ENCODE measurements at regions not wholly inside any gene's neighbourhood (a gene's known extent, or its start where the extent isn't known, plus 50 kb on each side); places are given as distances from the start of the nearest gene placed in this dataset.

DNA sequence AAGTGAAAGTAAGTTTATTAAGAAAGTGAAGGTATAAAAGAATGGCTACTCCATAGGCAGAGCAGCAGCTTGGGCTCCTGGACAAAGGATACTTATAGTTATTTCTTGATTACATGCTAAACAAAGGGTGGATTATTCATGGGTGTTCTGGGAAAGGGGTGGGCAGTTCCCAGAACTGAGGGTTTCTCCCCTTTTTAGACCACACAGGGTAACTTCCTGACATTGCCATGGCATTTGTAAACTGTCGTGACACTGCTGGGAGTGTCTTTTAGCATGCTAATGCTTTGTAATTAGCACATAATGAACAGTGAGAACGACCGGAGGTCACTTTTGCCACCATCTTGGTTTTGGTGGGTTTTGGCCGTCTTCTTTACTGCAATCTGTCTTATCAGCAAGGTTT is 557.6 kb downstream of the SPRY1 start:
- DNase-seq: no peak

DNA sequence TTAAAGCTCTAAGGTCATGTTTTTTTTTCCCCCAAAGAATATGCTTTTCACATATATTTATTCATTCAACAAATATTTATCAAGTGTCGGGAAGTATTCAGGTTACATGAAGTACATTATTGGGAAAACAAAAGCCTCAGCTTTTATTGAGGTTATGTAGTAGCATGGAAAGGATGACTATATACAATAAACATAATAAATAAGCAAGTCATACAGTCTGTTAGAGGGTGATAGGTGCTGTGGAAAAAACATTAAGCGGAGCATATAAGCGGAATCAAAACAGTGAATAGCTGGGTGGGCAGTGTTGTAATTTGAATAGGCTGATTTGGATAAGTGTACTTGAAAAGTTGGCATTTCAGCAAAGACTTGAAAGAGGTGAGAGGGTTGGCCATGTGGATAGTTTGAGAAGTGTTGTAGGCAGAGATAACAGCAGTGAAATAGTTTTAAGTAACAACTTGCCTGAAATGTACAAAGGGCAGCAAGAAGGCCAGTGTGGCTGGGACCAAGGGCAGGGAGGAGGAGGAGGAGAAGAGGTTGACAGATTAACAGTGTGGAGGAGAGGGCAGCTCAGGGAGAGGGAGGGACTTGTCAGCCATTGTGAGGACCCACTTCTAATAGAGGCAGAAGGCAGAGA is 558.7 kb downstream of the SPRY1 start:
- no peak for DNase-seq

DNA sequence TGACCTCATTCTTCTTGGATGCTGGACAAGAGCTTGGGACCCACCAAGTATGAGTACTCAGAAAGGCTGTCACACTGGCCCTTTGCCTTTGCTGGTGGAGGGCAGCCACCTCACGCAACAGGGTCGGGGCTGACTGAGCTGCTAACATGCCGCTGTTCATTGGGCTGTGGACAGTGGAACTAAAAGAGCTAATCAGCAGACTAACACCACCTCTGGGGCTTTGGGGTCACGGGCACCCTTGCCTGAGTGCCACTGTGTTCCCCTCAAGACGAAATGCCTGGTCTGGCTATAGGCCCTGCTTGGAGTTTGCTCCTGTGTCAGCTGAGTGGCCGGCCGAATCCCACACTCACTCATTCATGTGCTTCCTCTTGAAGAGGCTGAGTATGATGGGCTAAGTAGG is 559.6 kb downstream of the SPRY1 start:
- DNase-seq: no peak

DNA sequence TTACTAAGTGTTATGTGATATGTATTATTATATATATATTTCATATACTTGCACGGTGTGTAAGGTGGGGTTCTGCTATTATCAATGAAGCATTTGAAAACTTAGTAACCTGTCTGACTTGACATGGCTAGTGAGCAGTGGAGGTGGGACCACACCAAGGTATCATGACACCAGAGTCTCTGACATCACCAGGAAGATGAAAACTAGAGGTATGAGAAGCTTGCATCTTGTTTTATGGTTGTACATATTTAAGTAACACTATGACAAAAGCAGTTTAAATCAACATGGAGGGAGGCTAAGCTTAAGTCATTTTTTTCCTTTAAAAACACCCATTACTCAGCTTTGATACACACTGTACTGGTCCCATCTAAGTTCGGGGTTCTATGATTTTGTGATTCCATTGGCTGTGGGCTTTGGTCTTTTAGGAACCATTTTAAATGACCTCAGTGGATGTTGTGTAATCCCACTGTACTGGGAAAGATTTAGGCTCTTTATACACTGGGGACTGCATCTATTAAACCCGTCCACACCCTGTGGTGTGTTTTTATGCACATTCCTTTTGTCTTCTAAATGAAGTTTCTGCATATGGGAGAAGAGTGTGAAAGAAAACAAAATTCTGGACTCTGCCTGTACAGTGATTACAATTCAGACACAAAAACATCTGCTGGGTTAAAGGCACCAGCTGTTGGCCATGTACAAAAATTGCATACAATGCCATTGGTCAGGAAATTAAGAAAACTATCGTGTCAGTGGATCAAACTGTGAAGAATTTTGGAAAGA is 570.6 kb downstream of the SPRY1 start:
- no peak for DNase-seq

DNA sequence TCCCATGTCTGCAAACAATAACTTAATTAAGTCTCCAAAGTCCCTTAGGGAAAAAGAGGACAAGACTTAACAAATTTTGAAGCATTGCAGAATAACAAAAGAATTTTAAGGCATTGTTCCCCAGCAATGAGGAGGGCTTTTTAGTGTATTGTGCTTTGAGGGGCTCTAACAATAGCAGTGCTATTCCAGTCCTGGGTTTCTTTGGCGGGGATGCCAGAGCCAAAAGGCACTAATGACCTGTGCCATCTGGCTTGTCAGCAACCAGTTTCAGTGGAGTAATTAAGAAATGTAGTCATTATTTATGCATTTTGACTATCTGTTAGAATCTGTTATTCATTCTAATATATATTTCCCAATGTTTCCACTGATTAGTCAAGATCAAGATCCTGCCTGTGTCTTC is 575.4 kb downstream of the SPRY1 start:
- no peak for DNase-seq

DNA sequence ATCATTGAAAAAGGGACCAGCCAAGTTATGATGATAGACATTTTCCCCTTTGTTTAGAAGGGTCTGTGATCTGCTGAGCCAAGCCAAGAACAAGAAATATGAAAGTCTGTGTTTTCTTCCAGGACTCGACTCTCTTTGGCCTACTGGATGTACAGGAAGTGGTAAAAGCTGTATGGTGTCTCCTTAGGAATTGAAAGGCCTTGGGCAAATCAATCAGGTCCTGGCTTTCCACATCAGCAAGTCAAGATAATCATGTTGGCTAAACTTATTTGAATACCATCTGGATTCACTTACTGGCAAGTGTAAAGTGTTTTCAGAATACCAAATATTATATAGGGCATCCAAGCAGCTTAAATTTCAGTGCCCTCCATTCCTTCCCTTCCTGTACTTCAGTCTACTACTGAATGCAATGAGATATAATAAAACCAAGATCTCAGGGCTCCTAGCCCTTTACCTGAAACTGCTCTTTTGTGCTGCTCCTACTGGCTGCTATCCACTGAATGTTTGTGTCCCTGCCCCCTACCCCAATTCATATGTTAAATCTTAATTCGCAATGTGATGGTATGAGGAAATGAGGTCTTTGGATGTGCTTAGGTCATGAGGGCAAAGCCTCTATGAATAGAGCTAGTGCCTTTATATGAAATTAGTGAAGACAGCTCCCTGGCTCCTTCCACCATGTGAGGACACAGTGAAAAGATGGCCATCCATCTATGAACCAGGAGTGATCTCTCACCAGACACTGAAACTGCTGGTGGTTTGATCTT is 578.0 kb downstream of the SPRY1 start:
- no peak for DNase-seq

DNA sequence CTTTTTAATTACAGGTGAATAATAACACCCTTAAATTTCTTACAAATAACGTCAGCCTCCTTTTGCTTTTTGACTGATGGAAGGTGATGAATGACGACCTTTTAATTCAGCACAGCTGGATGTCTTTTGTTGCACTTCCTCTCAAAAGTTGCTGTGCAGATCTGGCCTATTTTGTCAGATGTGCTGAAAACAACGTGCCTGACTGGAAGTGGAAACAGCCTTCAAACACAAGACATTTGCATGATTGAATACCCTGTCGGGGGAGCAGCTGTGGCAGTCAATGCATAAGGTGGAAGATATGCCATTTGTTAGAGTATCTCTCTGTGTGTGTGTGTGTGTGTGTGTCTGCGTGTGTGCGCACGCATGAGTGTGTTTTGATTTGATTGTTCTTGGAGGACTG is 579.7 kb downstream of the SPRY1 start:
- DNase-seq: no peak

DNA sequence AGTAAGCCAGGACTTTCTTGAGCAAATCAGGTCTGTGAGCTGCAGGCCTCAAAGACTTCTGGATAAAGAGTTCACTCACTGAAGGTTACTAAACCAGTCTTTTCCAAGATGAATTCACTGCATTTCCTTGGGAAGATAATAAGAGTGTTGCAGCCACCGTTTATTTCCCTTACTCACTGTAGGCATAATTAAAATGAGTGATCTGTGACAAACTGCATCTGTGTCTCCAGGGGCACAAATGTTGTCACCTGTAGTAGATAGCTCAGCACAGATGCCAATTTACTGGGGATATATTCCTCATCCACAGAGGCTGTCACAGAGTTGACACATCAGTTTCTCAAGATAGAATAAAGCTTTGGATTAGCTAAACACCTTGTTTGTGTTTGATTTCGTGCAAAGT is 580.2 kb downstream of the SPRY1 start:
- DNase-seq: no peak

DNA sequence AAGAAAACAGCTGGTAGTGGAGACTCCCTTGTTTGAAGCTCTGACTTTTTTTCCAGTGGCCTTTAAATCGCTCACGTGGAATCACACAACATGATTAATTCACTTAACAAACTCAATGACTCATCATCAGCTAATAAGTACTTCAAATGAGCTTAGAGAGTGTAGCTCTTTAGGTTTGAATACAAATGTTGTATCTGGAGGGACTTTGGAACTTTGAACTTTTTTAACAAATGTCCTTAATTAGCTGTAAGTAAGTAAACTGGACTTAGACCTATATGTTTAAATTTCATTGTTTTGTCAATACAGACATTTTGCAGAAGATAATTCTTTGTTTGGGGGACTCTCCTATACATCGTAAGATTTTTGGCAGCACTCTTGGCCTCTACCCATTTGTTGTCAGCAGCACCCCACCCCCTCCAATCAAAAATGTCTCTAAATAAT is 581.1 kb downstream of the SPRY1 start:
- no peak for DNase-seq

DNA sequence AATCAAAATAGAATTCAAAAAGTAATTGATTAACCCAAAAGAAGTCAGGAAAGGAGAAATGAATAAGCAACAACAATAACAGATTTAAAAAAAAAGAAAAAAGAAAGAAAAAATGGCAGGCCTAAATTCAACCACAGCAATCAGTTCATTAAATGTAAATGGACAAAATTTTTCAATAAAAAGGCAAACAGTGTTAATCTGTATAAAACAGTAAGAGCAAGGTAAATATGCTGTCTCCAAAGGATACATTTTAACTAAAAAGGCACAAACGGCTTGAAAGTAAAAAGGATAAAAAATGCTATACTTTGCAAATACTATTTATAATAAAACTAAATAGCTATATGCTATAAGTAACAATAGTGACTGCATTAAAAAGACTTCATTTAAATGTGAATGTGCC is 582.0 kb downstream of the SPRY1 start:
- DNase-seq: no peak

DNA sequence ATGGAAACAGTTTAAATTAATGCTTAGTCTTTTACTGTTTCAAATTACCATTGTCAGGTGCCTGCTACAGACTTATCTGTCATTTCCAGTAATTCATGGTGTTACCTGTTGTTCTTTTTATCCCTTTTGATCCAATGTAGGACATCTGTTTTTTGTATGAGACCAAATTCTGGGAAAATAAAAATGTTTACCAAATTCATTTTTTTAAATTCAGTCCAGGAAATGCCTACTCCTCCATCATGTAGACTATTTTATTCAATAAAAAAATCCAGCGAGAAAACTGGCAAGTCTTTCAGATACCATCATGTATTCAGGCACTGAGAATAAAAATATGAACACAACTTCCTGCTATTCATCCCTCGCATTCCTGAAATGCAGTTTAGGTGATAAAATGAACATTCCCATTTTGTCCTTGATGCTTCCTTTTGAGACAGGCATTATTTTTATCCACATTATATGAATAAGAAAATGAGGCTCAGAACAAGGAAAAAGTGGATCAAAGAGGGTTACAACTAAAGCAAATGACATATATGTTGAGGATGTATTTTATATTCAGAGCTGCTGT is 584.2 kb downstream of the SPRY1 start:
- DNase-seq: no peak

DNA sequence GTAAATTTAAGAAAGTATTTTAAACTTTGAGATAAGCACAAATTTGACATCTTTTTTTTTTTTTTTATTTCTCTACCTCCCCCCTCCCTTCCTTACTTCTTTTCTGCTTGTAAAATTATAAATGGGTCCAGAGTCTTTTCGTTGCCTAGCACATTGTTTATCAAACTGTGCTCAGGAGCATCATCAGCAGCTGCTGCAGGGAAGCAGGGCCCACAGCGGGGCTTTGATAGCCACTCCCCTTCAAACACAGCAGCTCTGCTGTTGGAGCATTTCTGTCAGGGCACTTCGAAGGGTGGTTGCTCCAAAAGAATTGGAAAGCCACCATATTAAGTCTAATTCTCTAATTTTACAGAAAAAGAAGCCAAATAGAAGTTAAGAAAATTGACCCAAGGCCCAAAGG is 588.3 kb downstream of the SPRY1 start:
- no peak for DNase-seq

DNA sequence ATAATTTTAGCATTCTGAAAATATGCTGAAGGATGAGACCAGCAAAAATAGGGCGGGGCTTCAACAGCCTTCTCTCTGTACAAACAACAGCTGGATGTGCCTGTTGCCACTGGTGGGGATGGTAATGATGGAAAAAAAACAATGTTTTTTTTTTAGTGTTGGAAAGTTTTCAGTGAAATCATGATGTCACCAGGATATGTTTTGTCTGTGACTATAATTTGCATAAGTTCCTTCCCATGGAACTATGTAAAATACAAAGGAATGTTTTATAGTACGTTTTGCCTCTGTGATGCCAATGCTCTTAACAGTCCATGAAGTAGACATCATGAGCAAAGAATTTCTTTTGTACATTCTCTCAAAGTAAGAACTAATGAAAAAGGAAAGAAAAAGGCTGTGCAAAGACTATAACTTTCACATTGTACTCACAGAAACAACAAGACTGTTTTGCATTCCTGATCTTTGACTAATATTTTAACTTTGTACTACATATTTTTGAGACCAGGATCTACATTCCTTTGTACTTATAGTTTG is 589.7 kb downstream of the SPRY1 start:
- no peak for DNase-seq

DNA sequence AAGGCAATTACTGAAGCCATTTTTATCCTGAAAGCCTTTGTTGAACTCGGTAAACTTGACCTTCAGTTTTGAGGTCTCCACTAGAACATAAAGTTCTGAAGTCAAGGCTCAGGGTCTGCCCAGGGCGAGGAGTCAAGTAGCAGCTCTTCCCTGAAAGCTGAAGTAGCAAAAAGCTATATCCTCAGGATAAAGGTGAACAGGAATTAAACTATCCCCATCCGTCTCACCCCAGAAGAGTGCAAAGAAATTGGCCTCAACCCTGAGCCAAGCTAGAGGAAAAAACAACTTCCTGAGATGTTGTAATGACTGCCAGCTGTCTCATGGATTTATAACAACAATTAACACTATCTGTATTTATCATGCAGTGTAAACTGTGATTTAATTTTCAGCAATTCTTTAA is 590.8 kb downstream of the SPRY1 start:
- DNase-seq: no peak

DNA sequence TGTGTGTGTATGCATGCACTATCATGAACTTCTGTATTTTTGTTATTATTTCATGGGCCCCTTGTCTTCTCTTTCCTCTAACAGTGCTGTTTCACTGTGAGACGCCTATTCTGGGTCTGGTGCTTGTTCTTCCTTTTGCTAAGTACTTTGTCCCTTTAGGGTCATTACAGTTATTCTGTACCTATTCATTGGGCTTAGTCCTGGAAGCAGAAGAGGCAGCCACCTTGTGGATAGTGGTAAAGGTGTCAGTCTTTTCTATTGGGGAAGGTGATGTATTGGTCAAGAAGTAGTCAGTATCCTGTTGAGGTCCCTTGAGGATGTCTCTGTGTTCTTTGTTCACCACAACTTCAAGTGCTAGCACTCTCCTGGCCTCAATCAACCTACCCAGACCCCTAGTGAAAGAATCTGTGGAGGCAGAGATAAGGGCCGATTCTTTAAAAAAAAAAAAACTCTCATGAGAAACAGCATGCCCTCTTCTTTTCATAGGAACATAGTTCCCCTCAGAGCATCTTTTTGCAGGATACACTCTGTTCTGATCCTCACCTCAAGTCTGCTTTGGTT is 593.8 kb downstream of the SPRY1 start:
- no peak for DNase-seq

DNA sequence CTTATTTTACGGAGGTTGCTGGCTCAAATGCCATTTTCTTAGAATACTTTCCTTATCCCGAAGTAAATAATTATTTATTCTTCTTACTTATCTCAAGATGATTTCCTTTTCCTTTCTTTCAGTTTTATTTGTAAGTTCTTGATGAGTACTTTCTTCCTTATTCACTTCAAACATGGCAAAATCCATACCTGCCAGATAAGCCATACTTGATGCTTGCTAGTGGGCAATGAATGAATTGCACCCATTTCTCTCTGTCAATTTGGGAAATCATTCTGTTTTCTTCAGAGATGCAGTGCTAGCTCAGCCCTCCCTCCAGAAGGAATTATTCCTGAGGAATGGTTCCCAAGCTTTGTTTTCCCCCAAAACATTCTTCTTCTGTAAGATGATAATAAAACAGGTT is 598.3 kb downstream of the SPRY1 start:
- no peak for DNase-seq

DNA sequence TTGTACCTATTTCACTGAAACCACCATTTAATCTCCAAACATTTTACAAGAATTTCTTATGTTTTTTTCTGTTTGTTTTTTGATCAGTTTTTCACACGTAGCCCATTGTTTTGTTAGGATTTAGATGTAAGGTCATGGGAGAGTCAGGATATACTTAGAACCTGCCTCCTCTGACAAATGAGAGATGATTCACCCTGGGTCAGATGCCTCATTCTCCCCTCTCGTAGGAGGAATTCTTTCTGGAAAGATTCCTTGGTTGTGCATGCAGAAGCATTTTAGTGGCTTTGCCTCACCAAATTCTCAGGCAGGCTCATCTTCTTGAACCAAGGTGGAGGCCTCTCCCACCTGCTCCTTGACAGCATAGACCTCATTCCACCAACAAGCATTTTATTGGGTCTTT is 599.3 kb downstream of the SPRY1 start:
- DNase-seq: no peak

DNA sequence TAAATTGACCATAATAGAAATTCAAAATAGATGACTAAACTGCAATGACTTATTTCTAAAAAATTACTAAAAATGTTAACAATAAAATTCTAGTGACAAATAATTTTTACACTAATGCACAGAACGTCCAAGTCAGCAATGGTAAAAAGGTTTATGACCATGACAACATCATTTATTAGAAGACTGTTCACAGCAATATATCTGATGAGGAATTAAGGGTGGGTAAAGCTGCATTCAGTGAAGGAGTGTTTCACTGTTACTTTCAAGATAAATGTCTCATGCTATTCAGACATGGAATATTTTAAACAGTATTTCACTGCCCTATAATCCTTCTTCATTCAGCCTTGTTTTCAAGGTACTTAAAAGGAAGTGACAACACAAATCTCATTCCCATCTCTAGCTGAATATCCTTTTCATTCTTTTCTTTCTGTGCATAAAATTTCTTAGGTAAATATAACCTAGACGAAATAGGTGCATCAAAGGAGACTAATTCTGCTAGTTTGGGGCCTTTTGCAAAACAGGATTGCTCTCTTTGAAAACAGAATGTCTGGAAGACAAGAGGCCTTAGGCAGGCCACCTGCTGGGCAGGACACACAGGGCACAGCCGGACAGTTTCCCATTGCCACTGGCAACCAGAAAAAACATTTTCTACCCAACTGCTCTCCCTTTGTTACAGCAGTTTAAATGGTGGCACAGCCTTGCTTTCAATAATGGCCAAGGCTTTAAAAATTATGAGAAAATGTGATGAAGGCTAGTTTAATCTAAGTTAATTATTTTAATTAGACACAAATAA is 600.3 kb downstream of the SPRY1 start:
- DNase-seq: no peak

DNA sequence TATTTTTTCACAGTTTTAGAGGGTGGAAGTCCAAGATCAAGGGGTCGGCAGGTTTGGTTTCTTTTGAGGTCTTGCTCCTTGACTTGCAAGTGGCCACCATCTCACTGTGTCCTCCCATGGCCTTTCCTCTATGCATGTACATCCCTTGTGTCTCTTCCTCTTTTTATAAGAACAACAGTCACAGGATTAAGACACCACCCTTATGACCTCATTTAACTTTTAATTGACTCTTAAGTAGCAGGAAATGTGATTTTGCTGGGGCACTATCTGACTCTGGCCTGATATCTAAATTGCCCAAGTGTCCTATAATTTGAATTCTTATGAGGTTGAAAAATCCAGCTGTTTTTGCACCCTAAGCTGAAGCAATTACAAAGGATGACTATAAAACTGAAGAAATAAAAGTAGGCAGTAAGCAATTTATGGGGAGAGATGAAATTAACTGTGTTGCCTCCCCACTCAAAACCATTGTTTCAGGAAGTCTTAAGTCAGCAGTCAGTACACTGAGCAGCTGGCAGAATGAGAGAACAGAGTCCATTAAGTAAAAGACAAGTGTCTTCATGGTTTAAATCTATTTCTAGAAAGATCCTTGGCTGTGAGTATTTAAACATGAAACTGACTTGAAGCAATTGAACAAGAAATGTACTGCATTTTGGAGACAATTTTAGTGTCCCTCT is 601.3 kb downstream of the SPRY1 start:
- no peak for DNase-seq

DNA sequence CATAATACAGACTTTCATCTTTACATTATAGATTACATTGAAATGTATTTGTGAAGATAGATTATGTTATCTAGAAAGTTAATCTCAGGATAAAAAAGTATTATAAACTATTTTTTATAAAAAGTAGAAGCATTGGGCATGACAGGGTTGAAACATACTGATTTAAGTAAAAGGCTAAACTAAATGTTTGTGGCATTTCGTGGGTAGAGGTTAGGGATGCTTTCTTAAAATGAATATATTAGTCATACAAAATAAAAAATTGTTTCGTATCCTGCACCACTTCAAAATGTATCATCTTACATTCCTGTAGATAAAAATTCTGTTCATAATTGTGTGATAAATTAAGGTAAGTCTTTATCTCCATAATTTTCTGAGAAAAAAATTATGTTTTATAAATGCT is 603.6 kb downstream of the SPRY1 start:
- no peak for DNase-seq

DNA sequence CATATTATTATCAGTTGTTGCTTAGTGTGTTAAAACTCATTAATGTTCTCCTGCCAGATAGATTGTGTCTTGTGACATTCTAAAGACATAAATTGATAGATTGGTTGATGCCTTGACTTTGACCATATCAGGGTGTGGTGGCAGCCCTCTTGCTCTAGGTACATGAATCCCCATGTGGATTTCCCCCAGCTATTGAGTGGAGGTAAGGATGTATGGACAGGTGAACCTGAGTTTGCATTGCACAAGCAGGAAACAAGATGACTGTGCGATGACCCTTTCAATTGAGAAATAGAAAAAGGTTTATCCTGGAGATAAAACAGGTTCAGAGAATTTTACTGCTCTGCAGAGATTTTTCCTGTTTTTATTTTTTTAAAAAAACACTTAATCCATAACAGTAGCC is 619.2 kb downstream of the SPRY1 start:
- DNase-seq: no peak

Measured in effector CD4-positive, alpha-beta T cell (primary cell).